Subcutaneous abdominal adipose tissue (tissue), 5 donors: ENCODE measurements at regions not wholly inside any gene's neighbourhood (a gene's known extent, or its start where the extent isn't known, plus 50 kb on each side); places are given as distances from the start of the nearest gene placed in this dataset.

Experiments
- H3K27ac ChIP-seq: one replicate; pipeline ENCODE4 v1.7.0; 2013; ENCODE audit warnings: low read depth, mild to moderate bottlenecking, inconsistent platforms, low read length, moderate library complexity
- H3K27me3 ChIP-seq, 5 donors: one replicate each; pipeline ENCODE4 v1.7.0; 2013; ENCODE audit warnings: low read length in 5 of 5, inconsistent platforms in 1 of 5; ENCODE audit not compliant: control insufficient read depth in 5 of 5, insufficient read depth in 4 of 5
- H3K36me3 ChIP-seq, 5 donors: one replicate each; pipeline ENCODE4 v1.7.0; 2013; ENCODE audit warnings: low read length in 5 of 5; ENCODE audit not compliant: control insufficient read depth in 5 of 5, insufficient read depth in 5 of 5
- H3K4me1 ChIP-seq, 5 donors: one replicate each; pipeline ENCODE4 v1.7.0; 2013; ENCODE audit warnings: low read length in 5 of 5, mild to moderate bottlenecking in 3 of 5, moderate library complexity in 1 of 5; ENCODE audit not compliant: control insufficient read depth in 5 of 5, insufficient read depth in 5 of 5
- H3K4me3 ChIP-seq, 5 donors: one replicate each; pipeline ENCODE4 v1.7.0; 2013; ENCODE audit warnings: low read length in 5 of 5, low read depth in 1 of 5
- H3K9ac ChIP-seq, 5 donors: one replicate each; pipeline ENCODE4 v1.7.0; 2013; ENCODE audit warnings: low read length in 5 of 5, mild to moderate bottlenecking in 4 of 5, moderate library complexity in 3 of 5
- H3K9me3 ChIP-seq, 5 donors: one replicate each; pipeline ENCODE4 v1.7.0; 2013; ENCODE audit warnings: low read length in 5 of 5; ENCODE audit not compliant: control insufficient read depth in 5 of 5
- donor health status: healthy.
- donor health status: healthy.
- donor health status: healthy.
- donor health status: healthy.
- donor health status: healthy.

GRCh38 chr16:64150193-64150592 lies 971.7 kb downstream of the CDH11 start:
- H3K9ac ChIP-seq: no peak overlapping the region
- H3K4me3 ChIP-seq: no peak overlapping the region
- H3K9me3 ChIP-seq: no peaks in the 10 kb centered on the region
- H3K4me1 ChIP-seq: no peaks in the 10 kb centered on the region
- no peak overlapping the region for H3K27ac ChIP-seq
- no peaks in the 10 kb centered on the region for H3K36me3 ChIP-seq
- no peaks in the 10 kb centered on the region for H3K27me3 ChIP-seq

- Histone ChIP-seq H3K36me3 (no peaks in the 10 kb centered on the region), H3K27me3 (no peaks in the 10 kb centered on the region), H3K9ac (no peak overlapping the region), H3K4me1 (no peaks in the 10 kb centered on the region), H3K9me3 (no peaks in the 10 kb centered on the region), H3K27ac (no peak overlapping the region), H3K4me3 (no peak overlapping the region)
Measured at GRCh38 chr16:64149756-64150155, 972.1 kb downstream of the CDH11 start.

- H3K4me1 ChIP-seq: no peaks in the 10 kb centered on the region
- H3K9me3 ChIP-seq: no peaks in the 10 kb centered on the region
- H3K9ac ChIP-seq: no peak overlapping the region
- H3K27ac ChIP-seq: no peak overlapping the region
- H3K27me3 ChIP-seq: no peaks in the 10 kb centered on the region
- no peak overlapping the region for H3K4me3 ChIP-seq
- H3K36me3 ChIP-seq: no peaks in the 10 kb centered on the region
Measured at GRCh38 chr16:64148356-64148755, 973.5 kb downstream of the CDH11 start.

GRCh38 chr16:64147941-64148340 lies 973.9 kb downstream of the CDH11 start:
- Histone ChIP-seq H3K27me3 (no peaks in the 10 kb centered on the region), H3K4me1 (no peaks in the 10 kb centered on the region), H3K4me3 (no peak overlapping the region), H3K9ac (no peak overlapping the region), H3K27ac (no peak overlapping the region), H3K36me3 (no peaks in the 10 kb centered on the region), H3K9me3 (no peaks in the 10 kb centered on the region)

GRCh38 chr16:64144617-64145016 lies 977.2 kb downstream of the CDH11 start:
- Histone ChIP-seq H3K9me3 (no peaks in the 10 kb centered on the region), H3K4me1 (no peaks in the 10 kb centered on the region), H3K27ac (no peak overlapping the region), H3K27me3 (no peaks in the 10 kb centered on the region), H3K9ac (no peak overlapping the region), H3K4me3 (no peak overlapping the region), H3K36me3 (no peaks in the 10 kb centered on the region)

GRCh38 chr16:64138621-64139020 lies 983.2 kb downstream of the CDH11 start:
- Histone ChIP-seq H3K27me3 (no peaks in the 10 kb centered on the region), H3K9ac (no peak overlapping the region), H3K4me1 (peaks cover 0 to 2% (median under 1%) of the 10 kb centered on the region in 5 donors)

GRCh38 chr16:64138006-64138405 lies 983.9 kb downstream of the CDH11 start:
- Histone ChIP-seq H3K27me3 (no peaks in the 10 kb centered on the region), H3K9ac (no peak overlapping the region), H3K36me3 (no peaks in the 10 kb centered on the region), H3K4me1 (peaks cover 0 to 7% (median 6%) of the 10 kb centered on the region in 5 donors), H3K9me3 (no peaks in the 10 kb centered on the region), H3K27ac (no peak overlapping the region), H3K4me3 (no peak overlapping the region)

More at GRCh38 chr16:64138621-64139020, 983.2 kb downstream of the CDH11 start:
- Histone ChIP-seq H3K9me3 (no peaks in the 10 kb centered on the region), H3K4me3 (no peak overlapping the region), H3K36me3 (no peaks in the 10 kb centered on the region), H3K27ac (no peak overlapping the region)

- Histone ChIP-seq H3K9ac (no peak overlapping the region), H3K4me1 (peaks cover 0 to 13% (median 10%) of the 10 kb centered on the region in 5 donors), H3K36me3 (no peaks in the 10 kb centered on the region), H3K27me3 (no peaks in the 10 kb centered on the region), H3K27ac (no peak overlapping the region), H3K4me3 (no peak overlapping the region), H3K9me3 (no peaks in the 10 kb centered on the region)
Measured at GRCh38 chr16:64136743-64137142, 985.1 kb downstream of the CDH11 start.

- Histone ChIP-seq H3K27me3 (no peaks in the 10 kb centered on the region), H3K27ac (no peak overlapping the region), H3K36me3 (no peaks in the 10 kb centered on the region), H3K4me3 (no peak overlapping the region), H3K9me3 (no peaks in the 10 kb centered on the region), H3K9ac (no peak overlapping the region), H3K4me1 (peaks cover 0 to 13% (median 10%) of the 10 kb centered on the region in 5 donors)
Measured at GRCh38 chr16:64136314-64136713, 985.5 kb downstream of the CDH11 start.

GRCh38 chr16:64133366-64133765 lies 988.5 kb downstream of the CDH11 start:
- no peak overlapping the region for H3K27ac ChIP-seq
- peaks cover 0 to 13% (median 10%) of the 10 kb centered on the region in 5 donors for H3K4me1 ChIP-seq
- H3K27me3 ChIP-seq: no peaks in the 10 kb centered on the region
- peak overlapping the region in 3 of 5 donors; percentile 12 to 38 (median 19) for H3K4me3 ChIP-seq
- no peaks in the 10 kb centered on the region for H3K9me3 ChIP-seq
- no peaks in the 10 kb centered on the region for H3K36me3 ChIP-seq
- H3K9ac ChIP-seq: no peak overlapping the region
